Adrenal gland (tissue), 9 donors: ENCODE measurements at regions not wholly inside any gene's neighbourhood (a gene's known extent, or its start where the extent isn't known, plus 50 kb on each side); places are given as distances from the start of the nearest gene placed in this dataset.

Experiments
- DNase-seq, 7 donors: peaks; one replicate each; pipeline ENCODE4 v3.0.0-alpha.2; 2019 to 2020
- H3K27ac ChIP-seq, 5 donors: fragments of 200-600 bp; sonication (generic) in 4 of 5; 1 replicate in 3 of 5; 2 replicates in 2 of 5; pipeline versions ENCODE4 v1.5.1 to v1.8.0; 2016 to 2020; ENCODE audit warnings: mild to moderate bottlenecking in 1 of 5
- H3K27me3 ChIP-seq: fragments of 200-600 bp; 2 replicates; pipeline ENCODE4 v1.8.0; 2021
- H3K36me3 ChIP-seq, 2 donors: fragments of 200-600 bp; replicated peaks in 1 of 2; 1 replicate in 1 of 2; 2 replicates in 1 of 2; pipeline versions ENCODE4 v1.5.1 to v1.8.0; 2018 to 2022
- H3K4me1 ChIP-seq, 2 donors: fragments of 200-600 bp; replicated peaks in 1 of 2; 1 replicate in 1 of 2; 2 replicates in 1 of 2; pipeline versions ENCODE4 v1.5.1 to v1.8.0; 2018 to 2021
- H3K4me3 ChIP-seq, 4 donors: fragments of 200-600 bp; sonication (generic) in 3 of 4; one replicate each; pipeline ENCODE4 v1.5.1; 2016 to 2018
- H3K9me3 ChIP-seq, 3 donors: fragments of 200-600 bp; sonication (generic) in 1 of 3; replicated peaks in 1 of 3; 1 replicate in 2 of 3; 2 replicates in 1 of 3; pipeline versions ENCODE4 v1.5.1 to v1.8.0; 2016 to 2021
- CTCF ChIP-seq, 6 experiments: fragments of 450-650 bp in 4 of 6; fragments of 200-600 bp in 2 of 6; sonication (generic) in 1 of 6; IDR thresholded peaks; 1 replicate in 5 of 6; 2 replicates in 1 of 6; pipeline versions ENCODE4 v1.5.1 to v1.8.0; 2016 to 2021; ENCODE audit warnings: antibody characterized with exemption in 6 of 6, mild to moderate bottlenecking in 2 of 6, moderate library complexity in 1 of 6
- POLR2A ChIP-seq, 2 donors: fragments of 450-650 bp; IDR thresholded peaks; one replicate each; pipeline ENCODE4 v1.6.1; 2017; ENCODE audit warnings: antibody characterized with exemption in 2 of 2, mild to moderate bottlenecking in 2 of 2, moderate library complexity in 1 of 2
- WGBS, 4 donors: extraction: QIAGEN DNeasy Blood & Tissue Kit in 2 of 4; methylation state at CpG; one replicate each; pipeline versions ENCODE4 v1.1.5 to v1.1.7; 2013 to 2017; 5-methylcytosine and 5-hydroxymethylcytosine counted together
- intact Hi-C, 2 donors: fragments of 100-400 bp; cut with DNase I; formaldehyde crosslinking; loops; one replicate each; pipeline versions ENCODE4 v1.14.1 to v1.15.0; 2022 to 2023
- donor health status: healthy with polysubstance abuse.
- donor health status: Bipolar disorder and iron deficiency.
- donor health status: DM: yes; HTN: yes; CAD: no.
- donor health status: DM: no; HTN: no; CAD: no.
- donor health status: DM: no; HTN: no; CAD: no.

GRCh38 chr18:3340682-3341097 is 78.8 kb downstream of the MYL12B start:
- Histone ChIP-seq H3K36me3 (no peaks in the 10 kb centered on the region), H3K9me3 (no peaks in the 10 kb centered on the region), H3K27me3 (no peaks in the 10 kb centered on the region), H3K27ac (no peak overlapping the region), H3K4me1 (no peaks in the 10 kb centered on the region), H3K4me3 (no peak overlapping the region)
- no peak for TF ChIP-seq CTCF (IDR thresholded peaks at IDR 0.05)
- no peak for TF ChIP-seq POLR2A (IDR thresholded peaks at IDR 0.05)
- DNase-seq, result no peak
- 82 to 90% (median 85%) methylated on average over 2 of the region's 2 CpGs for WGBS, 4 donors
- intact Hi-C loops, result no loop called here

GRCh38 chr18:3342628-3343027 is 80.7 kb downstream of the MYL12B start:
- intact Hi-C loops, result no loop called here
- no peak for DNase-seq
- H3K27ac ChIP-seq, result no peak overlapping the region
- H3K4me1 ChIP-seq, result no peaks in the 10 kb centered on the region
- no peak overlapping the region for H3K4me3 ChIP-seq
- WGBS, 4 donors, result 92 to 95% (median 94%) methylated on average over 5 of the region's 5 CpGs
- H3K27me3 ChIP-seq, result no peaks in the 10 kb centered on the region
- no peaks in the 10 kb centered on the region for H3K36me3 ChIP-seq
- TF ChIP-seq CTCF (IDR thresholded peaks at IDR 0.05) (no peak), POLR2A (IDR thresholded peaks at IDR 0.05) (no peak)
- H3K9me3 ChIP-seq, result no peaks in the 10 kb centered on the region

- Histone ChIP-seq H3K27ac (no peak overlapping the region), H3K4me1 (no peaks in the 10 kb centered on the region), H3K27me3 (no peaks in the 10 kb centered on the region), H3K36me3 (no peaks in the 10 kb centered on the region), H3K9me3 (no peaks in the 10 kb centered on the region), H3K4me3 (no peak overlapping the region)
- 52 to 63% (median 56%) methylated on average over 2 of the region's 2 CpGs for WGBS, 4 donors
- DNase-seq, result no peak
- intact Hi-C loops, result no loop called here
- TF ChIP-seq CTCF (IDR thresholded peaks at IDR 0.05) (no peak), POLR2A (IDR thresholded peaks at IDR 0.05) (no peak)
Measured at GRCh38 chr18:3345452-3345851, 83.5 kb downstream of the MYL12B start.

- Histone ChIP-seq H3K27ac (no peak overlapping the region), H3K36me3 (no peaks in the 10 kb centered on the region), H3K4me3 (no peak overlapping the region), H3K9me3 (no peaks in the 10 kb centered on the region), H3K4me1 (no peaks in the 10 kb centered on the region), H3K27me3 (no peaks in the 10 kb centered on the region)
- WGBS, 4 donors, result 70 to 100% (median 79%) methylated on average over 1 of the region's 1 CpG
- TF ChIP-seq POLR2A (IDR thresholded peaks at IDR 0.05), result no peak
- TF ChIP-seq CTCF (IDR thresholded peaks at IDR 0.05), result no peak
- no peak for DNase-seq
- intact Hi-C loops, result no loop called here
Measured at GRCh38 chr18:3345885-3346284, 84.0 kb downstream of the MYL12B start.
